ENCODE measurements at regions not wholly inside any gene's neighbourhood (a gene's known extent, or its start where the extent isn't known, plus 50 kb on each side); places are given as distances from the start of the nearest gene placed in this dataset.

DNA sequence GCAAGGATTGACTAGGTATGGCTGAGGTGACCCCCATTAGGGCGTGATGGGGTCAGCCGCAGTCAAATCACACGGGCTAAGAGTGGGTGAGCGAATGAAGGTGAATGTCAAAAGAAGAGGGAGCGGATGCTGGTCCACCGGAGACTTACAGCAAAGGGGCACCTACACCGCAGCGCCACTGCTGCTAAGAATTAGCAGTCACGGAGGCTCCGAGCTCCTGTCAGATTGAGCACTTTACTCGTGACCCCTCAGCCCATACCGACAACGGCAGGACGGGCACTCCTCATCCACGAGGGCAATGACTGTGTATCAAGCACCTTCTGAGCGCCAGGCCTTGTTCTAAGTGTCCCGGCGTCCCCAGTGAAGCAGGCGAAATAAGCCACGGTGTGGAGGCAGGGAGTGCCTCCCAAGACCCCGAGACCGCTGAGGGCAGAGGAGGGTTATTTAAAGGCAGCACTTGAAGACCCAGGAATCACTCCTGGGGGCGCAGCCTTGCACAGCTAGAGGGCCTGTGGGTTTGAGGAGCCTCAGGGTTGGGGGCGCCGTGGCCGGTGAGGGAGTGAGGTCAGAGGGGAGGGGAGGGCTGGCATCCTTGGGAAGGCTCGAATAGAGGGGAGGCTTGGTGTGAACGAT, 61.6 kb upstream of the GATA2 start:
- no CpG with 5 or more reads among the region's 28 CpGs for WGBS (ENCODE audit: extremely low coverage, insufficient read length, low lambda C conversion rate)

More for the DNA sequence above, 61.6 kb upstream of the GATA2 start:
- H2BK120ac ChIP-seq (ENCODE audit: low read depth, low read length, poor library complexity, severe bottlenecking), result no peak overlapping the region
- no peak overlapping the region for H2AK5ac ChIP-seq (ENCODE audit: insufficient read length, low read length)
- H3K36me3 Mint-ChIP-seq (ENCODE audit: insufficient read depth in 1 of 3, low read depth in 3 of 3), result no peaks in the 10 kb centered on the region
- no peak overlapping the region for H2AFZ ChIP-seq (ENCODE audit: low read length)
- no peak overlapping the region for H3K9ac ChIP-seq (ENCODE audit: extremely low read depth, insufficient read length, low read length)
- no peaks in the 10 kb centered on the region for H3K9me3 ChIP-seq (ENCODE audit: control insufficient read depth, low read depth, low read length)
- H3K56ac ChIP-seq (ENCODE audit: insufficient read length, low read depth, low read length), result no peak overlapping the region
- no peaks in the 10 kb centered on the region; the same call in 1 of the 2 replicates for H3K4me1 ChIP-seq (ENCODE audit: insufficient read depth, low read length)
- peak overlapping the region; percentile 39 for H3K4me2 ChIP-seq (ENCODE audit: insufficient read depth, insufficient read length, low read length)
- no peak overlapping the region for H2BK15ac ChIP-seq (ENCODE audit: low read depth, low read length)
- H3K23ac ChIP-seq (ENCODE audit: insufficient read length, low read depth, low read length), result no peak overlapping the region
- H3K79me1 ChIP-seq (ENCODE audit: insufficient read depth, low read depth, low read length, poor library complexity, severe bottlenecking), result no peaks in the 10 kb centered on the region
- H3K23me2 ChIP-seq (ENCODE audit: insufficient read length, low read depth, low read length, poor library complexity, severe bottlenecking), result no peaks in the 10 kb centered on the region
- no peak overlapping the region for H3K18ac ChIP-seq (ENCODE audit: insufficient read length, low read depth, low read length)
- H4K8ac ChIP-seq (replicated peaks; ENCODE audit: insufficient read length, low read depth, low read length), result no peak overlapping the region
- TF ChIP-seq, protein P1, sequence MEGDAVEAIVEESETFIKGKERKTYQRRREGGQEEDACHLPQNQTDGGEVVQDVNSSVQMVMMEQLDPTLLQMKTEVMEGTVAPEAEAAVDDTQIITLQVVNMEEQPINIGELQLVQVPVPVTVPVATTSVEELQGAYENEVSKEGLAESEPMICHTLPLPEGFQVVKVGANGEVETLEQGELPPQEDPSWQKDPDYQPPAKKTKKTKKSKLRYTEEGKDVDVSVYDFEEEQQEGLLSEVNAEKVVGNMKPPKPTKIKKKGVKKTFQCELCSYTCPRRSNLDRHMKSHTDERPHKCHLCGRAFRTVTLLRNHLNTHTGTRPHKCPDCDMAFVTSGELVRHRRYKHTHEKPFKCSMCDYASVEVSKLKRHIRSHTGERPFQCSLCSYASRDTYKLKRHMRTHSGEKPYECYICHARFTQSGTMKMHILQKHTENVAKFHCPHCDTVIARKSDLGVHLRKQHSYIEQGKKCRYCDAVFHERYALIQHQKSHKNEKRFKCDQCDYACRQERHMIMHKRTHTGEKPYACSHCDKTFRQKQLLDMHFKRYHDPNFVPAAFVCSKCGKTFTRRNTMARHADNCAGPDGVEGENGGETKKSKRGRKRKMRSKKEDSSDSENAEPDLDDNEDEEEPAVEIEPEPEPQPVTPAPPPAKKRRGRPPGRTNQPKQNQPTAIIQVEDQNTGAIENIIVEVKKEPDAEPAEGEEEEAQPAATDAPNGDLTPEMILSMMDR (conservative IDR thresholded peaks at IDR 0.05), result no peak
- no peak overlapping the region for H3T11ph ChIP-seq (ENCODE audit: low read length)
- no peak overlapping the region for H2BK20ac ChIP-seq (ENCODE audit: low read depth, low read length, poor library complexity, severe bottlenecking)
- peaks cover 29% of the 10 kb centered on the region for H3K27me3 Mint-ChIP-seq (ENCODE audit: low read depth)
- H3K27ac ChIP-seq (ENCODE audit: insufficient read length, low read depth, low read length), result no peak overlapping the region
- no peak overlapping the region for H3K14ac ChIP-seq (ENCODE audit: insufficient read depth, low read length)
- H3K4me3 Mint-ChIP-seq, result 0 out of 5 replicates have a peak overlapping the region, but pooled peaks of 1 of the 2 experiments have one; percentile 41
- H3K9me3 Mint-ChIP-seq, result no peaks in the 10 kb centered on the region; a peak in 1 of 5 replicates
- H2BK5ac ChIP-seq (ENCODE audit: insufficient read length, low read length), result no peak overlapping the region
- no peaks in the 10 kb centered on the region; the same call in 1 of the 2 replicates for H3K79me2 ChIP-seq (ENCODE audit: insufficient read depth, low read length)
- no peak overlapping the region for H2BK12ac ChIP-seq (ENCODE audit: insufficient read length, low read depth, low read length)
- peak overlapping the region in 1 of 3 experiments; percentile 96; a peak in 1 of 7 replicates for H3K27ac Mint-ChIP-seq
- no peak overlapping the region for H3K4ac ChIP-seq (ENCODE audit: low read depth, low read length)
- H4K20me1 ChIP-seq (ENCODE audit: control insufficient read depth, insufficient read depth, insufficient read length), result no peaks in the 10 kb centered on the region
- H3K4me1 Mint-ChIP-seq, result peaks cover 10 to 13% of the 10 kb centered on the region in 2 experiments
- no peak overlapping the region for H4K5ac ChIP-seq (ENCODE audit: insufficient read length, low read depth, low read length)
- peak; percentile 38 for DNase-seq
- no peaks in the 10 kb centered on the region; the same call in 1 of the 2 replicates for H3K27me3 ChIP-seq (ENCODE audit: insufficient read depth, low read length)
- H4K91ac ChIP-seq (ENCODE audit: insufficient read length, low read depth, low read length), result no peak overlapping the region

All from H9 (cell line).